MM.1S (cell line): ENCODE measurements at regions not wholly inside any gene's neighbourhood (a gene's known extent, or its start where the extent isn't known, plus 50 kb on each side); places are given as distances from the start of the nearest gene placed in this dataset.

Experiments used
- CTCF ChIP-seq: fragments of 300-600 bp; sonication (generic); IDR thresholded peaks from 2 replicates; pipeline ENCODE4 v1.5.1; 2016; ENCODE audit warnings: antibody characterized with exemption, low read length, mixed read lengths
- EZH2 ChIP-seq: fragments of 300-600 bp; sonication (generic); optimal IDR thresholded peaks from 2 replicates; pipeline ENCODE3; 2017; ENCODE audit warnings: low read depth, mild to moderate bottlenecking, antibody characterized with exemption, low read length, mixed read lengths
- EZH2phosphoT487 ChIP-seq: fragments of 300-600 bp; sonication (generic); IDR thresholded peaks from 2 replicates; pipeline ENCODE4 v1.6.1; 2018; ENCODE audit warnings: antibody characterized with exemption, low read length

DNA sequence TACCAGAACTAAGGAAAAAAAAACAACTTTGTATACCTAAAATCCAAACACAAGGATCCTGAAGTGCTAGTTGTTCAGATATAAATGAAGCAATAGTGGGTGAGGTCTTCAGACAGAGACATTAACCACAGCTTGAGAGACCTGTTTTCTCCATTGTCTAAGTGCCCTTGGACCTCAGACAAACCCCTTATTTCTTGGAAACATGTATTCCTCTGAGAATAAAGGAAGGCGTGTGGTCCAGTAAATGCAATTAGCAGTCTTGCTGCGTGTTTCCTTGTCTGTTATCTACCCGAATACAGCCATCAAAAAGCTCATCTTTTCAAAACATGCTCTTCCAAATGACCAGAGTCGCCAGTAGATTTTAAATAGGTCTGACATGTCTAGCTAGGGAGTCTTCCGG is 291.1 kb upstream of the NFIA start:
- TF ChIP-seq CTCF = no peak
- TF ChIP-seq EZH2phosphoT487 = no peak
- no peak for TF ChIP-seq EZH2
